22Rv1 (cell line): ENCODE measurements at regions not wholly inside any gene's neighbourhood (a gene's known extent, or its start where the extent isn't known, plus 50 kb on each side); places are given as distances from the start of the nearest gene placed in this dataset.

Experiments used
- H3K27ac ChIP-seq: fragments of 450-650 bp; 2 replicates; pipeline ENCODE4 v1.5.1; 2017
- ZFX ChIP-seq: fragments of 450-650 bp; IDR thresholded peaks from 2 replicates; pipeline ENCODE4 v1.6.1; 2017; ENCODE audit warnings: antibody characterized with exemption, borderline replicate concordance
- TF ChIP-seq, protein P1 (sequence below): fragments of 450-650 bp; IDR thresholded peaks from 2 replicates; pipeline ENCODE4 v1.5.1; 2017; ENCODE audit warnings: mild to moderate bottlenecking

DNA sequence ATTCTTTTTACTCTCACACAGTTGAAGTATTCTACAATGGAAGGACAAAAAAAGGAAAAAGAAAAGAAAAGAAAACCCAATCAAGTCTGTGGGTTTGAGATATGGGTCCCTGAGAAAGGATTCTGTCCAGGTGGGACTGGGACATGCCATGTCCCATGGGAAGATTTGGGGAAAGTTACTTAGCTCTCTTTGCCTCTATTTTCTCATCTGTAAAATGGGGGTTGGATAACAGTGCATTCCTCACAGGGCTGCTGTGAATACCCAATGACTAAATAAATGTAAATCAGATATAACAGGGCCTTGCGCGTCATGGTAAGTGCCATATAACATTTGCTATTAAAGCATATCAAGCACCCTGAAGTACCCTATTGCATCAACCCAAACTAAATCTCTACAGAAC, 105.7 kb downstream of the CPN2 start:
- TF ChIP-seq ZFX, result no peak
- TF ChIP-seq, protein P1, sequence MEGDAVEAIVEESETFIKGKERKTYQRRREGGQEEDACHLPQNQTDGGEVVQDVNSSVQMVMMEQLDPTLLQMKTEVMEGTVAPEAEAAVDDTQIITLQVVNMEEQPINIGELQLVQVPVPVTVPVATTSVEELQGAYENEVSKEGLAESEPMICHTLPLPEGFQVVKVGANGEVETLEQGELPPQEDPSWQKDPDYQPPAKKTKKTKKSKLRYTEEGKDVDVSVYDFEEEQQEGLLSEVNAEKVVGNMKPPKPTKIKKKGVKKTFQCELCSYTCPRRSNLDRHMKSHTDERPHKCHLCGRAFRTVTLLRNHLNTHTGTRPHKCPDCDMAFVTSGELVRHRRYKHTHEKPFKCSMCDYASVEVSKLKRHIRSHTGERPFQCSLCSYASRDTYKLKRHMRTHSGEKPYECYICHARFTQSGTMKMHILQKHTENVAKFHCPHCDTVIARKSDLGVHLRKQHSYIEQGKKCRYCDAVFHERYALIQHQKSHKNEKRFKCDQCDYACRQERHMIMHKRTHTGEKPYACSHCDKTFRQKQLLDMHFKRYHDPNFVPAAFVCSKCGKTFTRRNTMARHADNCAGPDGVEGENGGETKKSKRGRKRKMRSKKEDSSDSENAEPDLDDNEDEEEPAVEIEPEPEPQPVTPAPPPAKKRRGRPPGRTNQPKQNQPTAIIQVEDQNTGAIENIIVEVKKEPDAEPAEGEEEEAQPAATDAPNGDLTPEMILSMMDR, result no peak
- H3K27ac ChIP-seq, result no peak overlapping the region

DNA sequence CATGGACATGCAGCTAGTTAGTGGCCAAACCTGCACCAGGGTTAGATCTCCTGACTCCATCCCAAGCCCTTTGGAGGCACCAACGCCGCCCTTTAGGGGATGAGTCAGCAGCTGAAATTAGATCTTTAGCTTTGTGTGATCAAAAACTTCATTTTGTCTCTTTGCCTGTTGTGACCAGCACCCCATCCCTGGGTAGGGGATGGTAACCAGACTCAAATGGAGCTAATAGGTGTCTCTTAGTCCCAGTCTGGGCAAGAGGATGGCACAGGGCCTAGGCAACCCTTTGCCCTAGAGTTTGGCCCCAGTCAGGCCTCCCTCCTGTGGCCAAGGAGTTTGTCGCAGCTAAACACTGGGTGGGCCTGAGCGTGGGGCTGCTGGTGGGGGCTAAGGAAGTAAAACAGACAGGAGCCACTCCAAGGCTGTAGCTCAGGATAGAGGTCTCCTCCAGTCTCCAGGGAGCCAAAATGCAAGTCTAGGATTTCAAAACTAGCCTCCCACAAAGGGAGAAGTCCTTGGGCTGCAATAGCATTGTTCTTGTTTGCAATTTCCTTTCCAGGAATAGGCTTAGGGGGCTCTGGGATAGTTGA, 105.1 kb downstream of the CPN2 start:
- no peak overlapping the region for H3K27ac ChIP-seq
- TF ChIP-seq, protein P1, result no peak
- no peak for TF ChIP-seq ZFX

DNA sequence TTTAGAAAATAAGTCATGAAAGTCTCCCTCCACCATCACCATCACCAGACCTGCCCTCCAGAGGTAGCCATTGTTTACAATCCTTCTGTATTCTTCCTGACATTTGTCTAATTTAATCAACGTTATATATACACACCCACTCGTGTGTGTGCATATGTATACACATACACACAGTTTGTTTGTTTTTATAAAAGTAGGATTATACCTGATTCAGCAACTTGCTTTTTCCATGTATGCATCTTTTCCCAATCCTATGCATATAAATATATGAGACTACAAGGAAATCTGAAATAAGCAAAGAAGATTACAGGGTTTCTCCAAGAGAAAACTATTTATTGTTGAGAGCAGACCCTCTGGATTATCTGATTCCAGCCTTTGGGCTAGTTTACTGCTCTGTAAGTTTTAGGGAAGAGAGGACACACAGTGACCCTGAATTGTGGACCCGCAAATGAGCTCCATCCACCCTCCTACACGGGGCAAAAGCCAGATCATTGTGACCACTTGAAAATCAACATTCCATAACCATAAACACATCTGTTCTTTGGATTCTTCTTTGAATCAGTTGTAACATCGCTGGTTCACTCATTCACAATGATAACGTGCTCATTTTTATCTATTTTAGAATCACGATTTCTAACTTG, 104.3 kb downstream of the CPN2 start:
- TF ChIP-seq, protein P1, result no peak
- TF ChIP-seq ZFX, result no peak
- no peak overlapping the region for H3K27ac ChIP-seq

DNA sequence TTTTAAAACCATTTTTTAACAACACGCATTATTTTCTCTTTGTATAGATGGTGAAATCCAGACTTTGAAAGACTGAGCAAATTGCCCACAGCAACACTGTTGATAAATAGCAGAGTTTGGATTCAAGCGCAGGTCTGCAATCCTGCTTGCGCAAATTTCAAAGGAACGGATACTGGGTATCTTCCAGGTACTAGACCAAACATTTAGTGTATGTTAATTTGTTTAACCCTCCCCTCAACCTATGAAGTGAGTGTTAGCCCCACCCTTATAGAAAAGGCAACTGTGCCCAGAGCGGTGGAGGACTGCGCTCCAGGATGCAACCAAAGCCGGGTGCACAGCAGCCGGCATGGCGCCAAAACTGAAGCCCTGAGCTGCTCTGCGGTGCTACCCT, 103.8 kb downstream of the CPN2 start:
- TF ChIP-seq, protein P1, result no peak
- TF ChIP-seq ZFX, result no peak
- no peak overlapping the region for H3K27ac ChIP-seq

DNA sequence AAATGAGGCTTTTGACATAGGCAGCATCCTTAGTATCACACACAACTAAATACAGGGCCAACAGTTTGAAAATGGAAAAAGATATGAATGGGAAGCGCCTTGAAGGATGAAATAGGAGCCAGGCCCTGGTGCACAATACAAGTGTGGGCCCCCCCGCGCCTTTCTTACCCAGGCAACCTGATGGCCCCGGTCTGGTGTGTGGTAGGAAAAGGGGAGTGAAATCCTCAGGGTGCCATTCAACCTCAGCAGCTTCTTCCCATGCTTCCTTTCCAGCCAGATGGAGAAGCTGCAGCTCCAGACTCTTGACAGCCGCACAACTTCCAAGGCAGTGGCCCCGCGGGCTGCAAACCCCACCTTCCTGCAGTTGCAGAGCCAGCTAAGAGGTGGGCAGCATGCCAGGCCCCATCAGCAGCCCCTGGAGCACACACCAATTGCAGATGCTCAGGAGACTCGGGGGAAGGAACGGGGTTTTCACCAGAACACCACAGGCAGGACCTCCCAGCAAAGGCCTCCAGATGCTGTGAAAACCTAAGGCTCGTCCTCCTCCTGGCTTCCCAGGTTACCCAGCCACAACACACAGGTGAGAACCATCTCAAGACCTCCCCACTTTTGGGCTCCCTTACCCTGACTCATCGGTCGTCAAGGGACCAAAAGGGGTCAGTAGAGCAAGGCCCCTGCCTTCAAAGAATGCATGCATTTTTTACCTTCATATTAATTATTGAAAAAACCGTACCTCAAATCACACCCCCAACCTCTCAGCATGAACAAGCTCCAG, 101.6 kb downstream of the CPN2 start:
- H3K27ac ChIP-seq, result no peak overlapping the region
- TF ChIP-seq, protein P1, result no peak
- no peak for TF ChIP-seq ZFX

DNA sequence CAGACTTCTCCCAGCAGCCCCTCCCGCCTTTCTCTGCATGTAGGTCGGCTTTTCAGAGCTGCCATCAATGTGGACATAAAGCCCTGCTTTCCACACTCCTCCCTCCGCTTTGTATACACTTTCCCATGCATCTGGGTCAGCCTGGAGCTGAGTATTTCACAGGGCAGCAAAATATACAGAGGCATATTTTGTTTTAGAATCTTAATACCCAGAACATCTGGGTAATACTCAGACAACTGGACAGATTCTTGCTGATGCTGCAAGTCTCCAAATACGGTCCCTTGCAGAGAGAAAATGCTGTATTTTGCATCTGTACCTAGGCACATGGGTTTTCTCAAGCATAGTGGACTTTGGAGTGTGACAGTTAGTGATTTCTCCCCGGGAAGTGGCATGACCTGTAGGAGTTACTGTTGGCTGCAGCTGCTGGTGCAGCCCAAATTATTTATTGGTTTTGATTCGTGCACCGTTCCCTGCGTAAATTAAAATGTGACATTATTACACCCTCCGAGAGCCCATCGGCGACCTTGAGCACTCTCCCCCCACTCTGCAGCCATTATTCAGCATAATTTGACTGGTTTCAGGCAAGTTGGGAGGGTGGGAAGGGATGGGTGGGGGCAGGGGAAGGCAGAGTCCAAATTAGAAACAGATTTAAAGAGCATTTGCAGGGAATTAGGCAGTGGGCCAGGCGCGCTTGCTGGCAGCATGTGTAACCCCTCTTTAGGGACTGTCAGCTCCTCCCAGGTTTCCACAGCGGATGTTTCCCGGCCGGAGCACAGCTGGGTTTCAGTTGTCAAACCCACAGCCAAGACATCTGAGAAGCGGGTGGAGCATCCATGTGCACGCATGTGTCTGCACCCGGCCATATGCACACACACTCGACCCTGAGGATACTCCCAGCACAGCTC, 100.8 kb downstream of the CPN2 start:
- TF ChIP-seq, protein P1, result no peak
- no peak for TF ChIP-seq ZFX
- no peak overlapping the region for H3K27ac ChIP-seq
